ENCODE measurements at regions not wholly inside any gene's neighbourhood (a gene's known extent, or its start where the extent isn't known, plus 50 kb on each side); places are given as distances from the start of the nearest gene placed in this dataset.

DNA sequence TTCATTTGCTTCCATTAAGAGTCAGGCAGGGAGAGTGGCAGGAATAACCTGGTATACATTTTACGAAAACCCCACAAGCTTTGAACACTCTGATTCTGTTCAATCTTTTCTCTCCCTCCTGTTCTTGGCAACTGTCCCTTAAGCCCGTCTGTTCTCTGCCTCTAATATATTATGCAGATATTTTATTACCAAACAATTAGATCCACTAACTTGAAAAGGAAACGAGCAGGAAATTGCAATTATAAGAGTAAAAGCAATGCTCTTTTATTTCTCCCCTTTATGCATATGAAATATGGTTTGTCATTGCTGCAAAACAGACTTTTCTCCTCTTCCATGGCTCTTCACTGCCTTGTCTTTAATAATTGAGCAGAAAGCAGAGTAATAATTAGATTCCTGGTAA, 149.1 kb upstream of the CELF4 start:
- no peak for DNase-seq (ENCODE audit: low read depth, low spot score)

DNA sequence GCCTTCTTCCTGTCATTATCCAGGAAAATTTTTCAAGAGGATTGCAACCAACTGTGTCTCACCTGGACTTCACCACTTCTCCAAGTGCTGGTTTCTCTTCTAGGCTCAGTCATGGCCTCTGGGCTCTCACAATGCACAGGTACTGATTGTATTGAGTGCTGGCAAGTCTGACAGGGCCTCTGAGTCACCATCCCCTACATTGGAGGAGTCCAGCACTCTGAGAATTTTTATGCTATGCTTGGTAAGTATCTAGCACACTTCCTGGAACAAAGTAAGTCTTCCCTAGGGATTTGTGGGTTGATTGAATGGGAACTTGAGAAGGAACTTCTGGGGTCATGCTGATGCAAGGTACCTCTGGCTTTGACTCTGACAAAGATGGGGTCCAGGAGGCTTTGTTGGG, 147.2 kb upstream of the CELF4 start:
- no peak for DNase-seq (ENCODE audit: low read depth, low spot score)

DNA sequence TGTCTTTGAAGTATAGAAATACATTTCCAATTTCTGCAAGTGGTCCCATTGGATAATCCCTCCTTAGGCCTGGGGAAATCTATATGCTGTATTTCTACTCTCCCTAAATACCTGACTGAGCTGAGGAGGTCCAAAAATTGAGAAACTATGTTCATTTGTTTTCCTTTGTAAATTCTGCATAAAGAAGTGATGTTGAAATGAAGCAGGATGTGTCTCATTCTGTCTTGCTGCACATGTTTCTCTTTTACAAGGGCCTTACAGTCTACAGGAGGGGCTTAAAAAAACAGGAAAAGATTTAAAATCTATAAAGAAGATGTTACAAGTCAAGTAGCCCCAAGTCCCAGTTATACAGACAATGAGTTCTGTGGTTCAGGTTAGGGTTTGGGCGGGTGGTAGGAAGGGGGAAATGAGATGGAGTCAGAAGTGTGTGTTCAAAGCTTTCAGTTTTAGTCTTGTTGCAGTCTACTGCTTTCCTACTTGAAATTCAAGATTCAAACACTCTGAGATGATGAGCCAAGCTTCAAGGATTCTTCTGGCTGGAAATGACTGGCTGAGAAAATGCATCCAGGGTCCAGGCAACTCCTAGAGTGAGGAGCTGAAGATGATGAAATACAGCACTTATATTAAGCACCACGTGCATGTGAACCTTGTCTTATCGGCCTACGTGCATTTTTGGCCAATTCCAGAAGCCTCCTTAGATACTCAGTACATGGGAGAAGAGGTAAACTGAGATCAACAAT, 146.3 kb upstream of the CELF4 start:
- no peak for DNase-seq (ENCODE audit: low read depth, low spot score)

DNA sequence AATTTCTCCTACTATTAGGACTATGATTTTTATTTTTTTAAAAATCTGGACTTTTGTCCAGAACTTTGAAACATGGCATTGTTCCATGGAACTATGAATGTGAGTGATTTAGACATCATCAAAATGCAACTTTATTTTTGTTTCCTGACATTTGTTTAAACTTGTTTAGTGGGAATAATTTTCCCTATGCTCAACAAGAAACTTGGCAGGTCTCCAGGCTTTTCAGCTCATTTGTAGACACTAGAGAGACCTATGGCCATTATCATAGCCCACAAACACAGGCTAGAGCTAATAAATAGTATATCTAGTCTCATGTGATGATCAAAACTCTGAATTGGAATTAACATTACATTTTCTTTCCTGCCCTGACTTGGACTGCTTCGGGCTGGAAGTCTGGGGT, 145.1 kb upstream of the CELF4 start:
- DNase-seq (ENCODE audit: low read depth, low spot score): no peak

DNA sequence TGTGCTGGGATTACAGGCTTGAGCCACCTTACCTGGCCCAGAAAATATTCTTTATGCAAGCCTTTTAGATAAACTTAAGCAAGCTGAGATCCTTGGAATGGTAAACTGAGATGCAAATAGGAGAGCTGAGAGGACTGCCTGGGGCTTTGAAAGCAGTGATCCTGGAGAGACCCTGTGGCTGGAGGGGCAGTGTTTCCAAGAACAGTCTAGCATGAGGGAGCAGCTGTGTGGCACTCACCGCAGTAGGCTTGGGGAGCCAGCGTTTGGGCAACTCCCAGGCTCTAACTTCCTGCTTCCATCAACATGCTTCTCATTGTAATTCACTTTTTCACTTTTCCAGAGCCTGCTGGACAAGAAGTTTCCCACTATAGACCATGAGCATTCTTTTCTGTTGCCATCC, 144.1 kb upstream of the CELF4 start:
- DNase-seq (ENCODE audit: low read depth, low spot score): no peak

DNA sequence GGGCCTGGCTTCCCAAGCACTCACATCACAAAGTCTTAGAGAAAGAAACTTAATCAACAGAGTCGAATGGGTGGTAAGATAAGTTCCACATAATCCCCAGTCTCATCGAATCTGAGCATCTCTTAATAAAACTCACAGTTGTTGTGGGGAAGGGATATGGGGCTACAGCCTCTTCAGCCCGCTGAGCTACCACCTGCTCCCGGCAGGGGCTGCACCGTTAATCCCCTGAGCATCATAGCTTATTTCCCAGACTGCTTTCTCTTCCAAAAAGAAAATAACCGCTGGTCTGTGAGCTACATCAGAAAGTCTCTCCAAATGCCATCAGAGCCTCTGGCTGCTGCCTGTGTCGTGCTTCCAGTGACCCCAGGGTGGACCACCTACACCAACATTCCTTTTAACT, 139.4 kb upstream of the CELF4 start:
- no peak for DNase-seq (ENCODE audit: low read depth, low spot score)

DNA sequence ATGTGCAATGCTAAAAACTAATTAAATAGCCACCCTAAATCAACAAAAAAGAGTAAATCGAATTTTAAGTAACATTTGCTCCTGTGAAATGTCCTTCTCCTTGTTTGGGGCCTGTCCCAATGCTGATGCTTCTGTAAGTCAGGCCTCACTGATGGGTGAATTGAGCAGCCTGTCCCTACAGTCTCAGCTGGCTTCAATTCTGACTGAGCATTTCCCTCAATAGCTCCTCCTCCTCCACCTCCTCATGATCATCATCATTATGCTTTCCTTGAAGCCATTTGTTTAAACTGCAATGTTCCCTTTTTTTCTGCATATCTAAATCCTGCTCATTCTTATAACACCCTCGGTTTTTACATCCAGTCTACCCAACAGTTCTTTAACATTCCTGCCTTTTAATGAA, 137.2 kb upstream of the CELF4 start:
- no peak for DNase-seq (ENCODE audit: low read depth, low spot score)

DNA sequence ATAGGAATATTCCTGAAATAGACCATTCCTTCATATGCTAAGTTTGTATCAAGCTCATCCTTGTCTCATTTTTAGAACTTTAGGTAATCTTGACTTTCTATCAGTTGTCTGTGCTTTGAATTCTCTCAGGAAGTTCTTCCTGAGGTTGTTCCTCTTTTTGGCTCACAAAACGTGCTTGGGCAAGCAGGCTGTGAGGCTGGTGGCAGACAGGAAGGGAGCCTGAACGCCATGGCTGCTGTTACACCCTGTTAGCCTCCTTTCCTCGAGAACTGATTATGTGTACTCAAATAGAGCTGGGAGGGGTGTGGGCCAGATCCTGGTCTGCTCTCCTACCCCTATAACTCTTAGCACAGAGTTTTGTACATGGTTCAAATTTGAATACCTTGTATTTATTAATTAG, 136.4 kb upstream of the CELF4 start:
- DNase-seq (ENCODE audit: low read depth, low spot score): no peak

DNA sequence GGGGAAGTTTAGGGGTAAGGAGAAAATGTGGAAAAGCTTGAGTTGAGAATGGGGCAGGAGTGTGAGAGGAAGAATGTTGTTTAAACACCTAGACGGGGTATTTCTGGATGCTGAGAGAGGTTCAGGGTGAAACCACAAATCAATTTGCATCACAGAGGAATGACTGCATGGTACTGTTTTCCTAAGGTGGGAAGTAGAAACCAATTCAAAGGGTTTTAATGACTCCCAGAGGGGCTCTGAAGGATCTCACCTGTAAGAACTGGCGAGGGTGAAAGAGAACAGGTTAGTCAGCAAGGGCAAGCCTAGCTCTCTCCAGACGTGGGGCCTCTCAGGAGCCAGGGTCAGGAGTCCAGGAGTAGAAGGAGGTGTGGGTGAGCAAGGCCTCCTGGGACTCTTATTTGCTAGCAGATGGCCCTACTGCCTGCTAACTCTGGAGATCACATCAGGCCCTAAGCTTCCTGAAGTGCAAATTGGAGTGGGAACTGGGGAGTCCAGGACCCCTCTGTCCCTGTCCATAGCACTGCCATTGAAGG, 133.0 kb upstream of the CELF4 start:
- DNase-seq (ENCODE audit: low read depth, low spot score): peak; percentile 54

DNA sequence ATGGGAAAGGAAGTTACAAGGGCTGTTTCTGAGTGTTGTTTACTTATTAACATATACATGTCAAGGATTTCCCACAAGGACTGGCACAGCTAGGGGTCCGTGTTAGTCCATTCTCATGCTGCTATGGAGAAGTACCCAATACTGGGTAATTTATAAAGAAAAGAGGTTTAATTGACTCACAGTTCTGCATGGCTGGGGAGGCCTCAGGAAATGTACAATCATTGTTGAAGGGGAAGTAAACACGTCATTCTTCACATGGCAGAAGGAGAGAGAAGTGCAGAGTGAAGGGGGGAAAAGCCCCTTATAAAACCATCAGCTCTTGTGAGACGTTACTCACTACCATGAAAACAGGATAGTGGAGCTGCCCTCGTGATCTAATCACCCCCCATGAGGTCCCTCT, 128.9 kb upstream of the CELF4 start:
- no peak for DNase-seq (ENCODE audit: low read depth, low spot score)

DNA sequence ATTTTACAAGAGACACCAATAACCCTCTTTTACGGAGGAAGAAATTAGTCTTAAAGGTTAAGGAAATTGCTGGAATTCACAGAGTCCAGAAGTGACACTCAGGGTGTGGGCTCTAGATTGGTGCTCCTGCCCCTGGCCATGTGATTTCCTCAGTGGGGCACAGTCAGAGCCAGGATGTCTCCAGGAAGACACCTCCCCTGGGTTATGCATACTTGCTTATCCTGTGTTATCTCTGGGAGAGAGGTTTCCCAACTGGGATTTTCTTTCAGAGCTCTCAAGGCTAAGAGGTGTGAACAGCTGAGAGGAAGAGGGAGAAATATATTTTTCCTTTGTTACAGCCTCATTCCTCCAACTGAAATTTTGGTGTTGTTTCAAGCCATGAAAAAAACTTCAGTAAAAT, 125.6 kb upstream of the CELF4 start:
- DNase-seq (ENCODE audit: low read depth, low spot score): no peak

DNA sequence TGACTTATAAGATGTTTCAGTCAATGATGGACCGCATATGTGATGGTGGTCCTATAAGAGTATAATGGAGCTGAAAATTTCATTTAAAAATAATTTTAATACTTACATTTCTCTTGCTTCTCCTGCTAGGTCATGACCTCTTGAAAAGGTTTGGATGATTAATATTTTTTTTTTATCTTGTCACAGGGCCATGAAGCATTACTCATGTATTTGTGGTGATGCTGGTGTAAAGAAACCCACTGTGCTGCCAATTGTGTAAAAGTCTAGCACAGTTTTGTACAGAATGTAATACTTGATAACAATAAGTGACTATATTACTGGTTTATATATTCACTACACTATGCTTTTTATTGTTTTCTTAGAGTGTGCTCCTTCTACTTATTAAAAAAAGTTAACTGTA, 124.2 kb upstream of the CELF4 start:
- DNase-seq (ENCODE audit: low read depth, low spot score): no peak

DNA sequence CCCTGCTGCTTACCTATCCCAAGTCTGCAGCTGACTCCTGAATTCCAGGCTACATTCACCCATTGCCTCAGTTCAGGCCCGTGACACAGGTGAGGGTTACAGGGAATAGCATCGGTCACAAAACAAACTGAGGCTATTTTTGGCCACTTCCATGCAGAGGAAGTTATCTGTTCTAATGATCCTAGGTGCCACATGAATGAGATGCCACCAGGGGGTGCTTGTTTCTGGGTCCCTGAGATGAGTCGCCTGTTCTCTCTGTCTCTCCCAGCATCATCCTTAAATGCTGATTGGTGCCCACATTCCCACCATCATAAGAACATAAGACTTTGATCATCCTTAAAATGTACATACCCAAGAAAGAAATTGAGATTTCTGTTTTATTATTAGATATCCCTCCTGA, 119.0 kb upstream of the CELF4 start:
- DNase-seq (ENCODE audit: low read depth, low spot score): no peak

DNA sequence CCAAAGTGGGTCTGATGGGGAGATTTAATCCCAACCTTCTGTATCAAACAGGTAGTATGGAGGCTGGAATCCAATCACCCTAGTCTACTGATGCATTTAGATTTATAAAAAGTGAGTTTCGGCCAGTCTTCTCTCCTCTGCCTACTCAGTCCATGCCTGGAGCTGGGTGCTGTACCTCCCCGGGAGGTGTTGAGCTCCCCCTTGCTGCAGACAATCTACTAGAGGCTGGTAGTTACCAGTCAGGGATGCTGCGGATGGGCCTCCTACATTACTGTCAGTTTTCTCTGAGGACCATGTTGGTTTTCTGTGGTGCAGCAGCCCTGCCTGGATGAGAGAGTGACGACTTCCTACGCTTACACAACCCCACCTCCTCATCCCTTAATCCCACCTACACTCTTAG, 118.6 kb upstream of the CELF4 start:
- no peak for DNase-seq (ENCODE audit: low read depth, low spot score)

DNA sequence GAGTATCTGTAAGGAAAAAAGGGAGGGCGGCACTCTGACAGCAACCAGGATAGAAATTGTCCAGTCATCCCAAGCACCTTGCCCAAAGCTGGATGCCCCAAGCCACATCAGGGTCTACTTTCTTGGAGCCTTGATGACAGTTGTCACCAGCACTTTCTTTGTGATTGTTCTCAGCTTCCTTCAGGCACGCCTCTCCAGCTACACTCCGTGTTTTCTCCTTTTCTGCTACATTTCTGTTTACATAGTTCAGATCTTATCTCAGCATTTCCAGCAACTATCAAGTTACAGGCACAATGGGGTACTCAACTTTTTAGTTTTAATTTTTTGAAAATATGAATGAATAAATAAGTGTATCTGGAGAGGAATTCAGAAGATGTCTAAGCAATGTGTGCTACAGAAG, 115.3 kb upstream of the CELF4 start:
- no peak for DNase-seq (ENCODE audit: low read depth, low spot score)

DNA sequence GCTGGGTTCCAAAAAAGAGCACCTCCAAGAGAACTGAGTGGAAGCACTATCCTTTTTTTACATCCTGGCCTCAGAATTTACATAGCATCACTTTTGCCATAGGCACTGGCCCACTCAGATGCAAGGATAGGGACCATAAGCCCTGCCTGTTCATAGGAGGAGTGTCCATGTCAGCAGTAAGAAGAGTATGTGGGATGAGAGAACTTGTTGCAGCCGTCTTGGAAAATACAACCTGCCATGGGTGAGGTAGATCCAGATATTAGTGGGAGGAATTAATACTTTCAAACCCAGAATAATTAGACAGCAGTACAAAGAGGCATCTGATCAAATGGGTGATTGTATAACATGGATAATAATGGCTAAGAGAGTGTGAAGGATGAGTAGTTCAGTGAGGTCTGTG, 110.7 kb upstream of the CELF4 start:
- no peak for DNase-seq (ENCODE audit: low read depth, low spot score)

DNA sequence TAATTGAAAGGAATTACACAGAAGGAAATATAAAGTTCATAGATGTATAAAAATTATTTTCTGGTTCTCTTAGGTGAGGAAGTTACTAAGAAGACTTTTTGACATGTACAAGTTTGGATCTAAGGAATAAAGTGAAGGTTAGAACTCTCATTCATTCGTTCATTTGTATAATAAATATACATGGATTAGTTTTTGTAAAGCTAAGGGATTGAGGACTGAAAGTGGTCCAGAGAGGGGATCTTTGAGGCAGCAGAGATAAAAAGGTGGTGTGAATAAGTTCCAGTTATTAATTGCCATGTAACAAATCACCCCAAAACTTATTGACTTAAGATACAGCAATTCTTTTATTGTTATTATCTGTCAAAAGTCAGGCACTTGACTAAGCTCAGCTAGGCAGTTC, 110.1 kb upstream of the CELF4 start:
- no peak for DNase-seq (ENCODE audit: low read depth, low spot score)

DNA sequence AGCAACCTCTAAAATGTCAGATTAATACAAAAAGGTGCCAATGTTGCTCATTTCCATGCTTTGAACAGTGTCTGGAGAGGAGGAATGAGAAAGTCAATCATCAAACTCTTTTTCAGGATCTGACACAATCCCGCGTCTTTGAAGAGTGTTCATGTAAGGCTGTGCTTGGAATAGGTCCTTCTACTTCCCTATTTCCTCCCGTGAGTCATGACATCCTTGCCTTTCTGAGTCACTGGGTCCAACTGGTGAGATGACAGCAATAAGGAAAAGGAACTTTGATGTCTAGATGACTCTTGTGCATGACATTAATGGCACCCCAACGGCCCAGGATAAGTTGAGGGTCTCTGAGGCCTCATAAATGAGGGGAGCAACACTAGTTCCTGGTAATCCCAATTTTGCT, 109.0 kb upstream of the CELF4 start:
- DNase-seq (ENCODE audit: low read depth, low spot score): no peak

DNA sequence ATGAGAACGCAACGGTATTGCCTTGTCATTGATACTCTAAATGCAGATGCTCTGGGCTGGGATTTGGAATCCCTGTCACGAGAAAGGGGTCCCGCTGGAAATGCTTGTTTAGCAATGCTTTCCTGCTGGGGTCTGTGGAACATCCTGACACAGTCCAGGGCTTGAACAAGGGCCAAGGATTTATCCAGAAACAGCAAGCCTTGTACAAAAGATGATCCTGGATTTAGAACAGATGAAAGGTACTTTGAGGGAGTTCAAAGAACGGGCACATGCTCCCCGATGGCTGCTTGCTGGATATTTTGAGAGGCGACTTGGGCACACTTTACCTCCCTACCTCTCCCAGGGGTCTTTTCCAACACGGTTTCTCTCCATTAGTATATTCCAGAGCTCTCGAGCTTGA, 108.1 kb upstream of the CELF4 start:
- DNase-seq (ENCODE audit: low read depth, low spot score): no peak

DNA sequence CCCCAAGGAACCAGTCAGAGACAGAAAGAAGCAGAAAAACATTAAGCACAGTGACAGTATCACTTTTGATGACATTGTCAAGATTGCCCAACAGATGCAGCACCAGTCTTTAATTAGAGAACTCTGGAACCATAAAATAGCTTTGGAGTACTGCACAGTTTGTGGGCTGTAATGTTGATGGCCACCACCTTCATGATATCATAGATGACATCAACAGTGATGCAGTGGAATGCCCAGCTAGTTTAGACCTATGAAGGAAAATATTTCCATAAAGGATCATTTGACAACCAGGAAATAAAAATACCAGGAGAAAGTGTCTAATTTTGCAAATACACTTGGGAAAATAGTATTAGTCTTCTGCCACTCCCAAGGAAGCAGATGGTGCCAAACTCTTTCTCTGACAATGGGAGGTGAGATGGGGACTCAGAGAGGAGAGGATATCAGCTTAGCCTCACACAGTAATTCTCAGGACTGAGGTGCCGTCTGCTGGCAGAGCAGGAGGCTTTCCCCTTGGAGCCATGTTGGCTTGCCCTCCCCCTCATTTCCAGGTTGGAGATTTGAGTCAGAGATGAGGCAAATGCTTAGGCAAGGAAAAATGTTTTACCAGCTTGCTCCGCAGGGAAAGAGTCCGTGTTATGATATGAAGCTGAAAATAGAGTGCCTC, 107.5 kb upstream of the CELF4 start:
- no peak for DNase-seq (ENCODE audit: low read depth, low spot score)

DNA sequence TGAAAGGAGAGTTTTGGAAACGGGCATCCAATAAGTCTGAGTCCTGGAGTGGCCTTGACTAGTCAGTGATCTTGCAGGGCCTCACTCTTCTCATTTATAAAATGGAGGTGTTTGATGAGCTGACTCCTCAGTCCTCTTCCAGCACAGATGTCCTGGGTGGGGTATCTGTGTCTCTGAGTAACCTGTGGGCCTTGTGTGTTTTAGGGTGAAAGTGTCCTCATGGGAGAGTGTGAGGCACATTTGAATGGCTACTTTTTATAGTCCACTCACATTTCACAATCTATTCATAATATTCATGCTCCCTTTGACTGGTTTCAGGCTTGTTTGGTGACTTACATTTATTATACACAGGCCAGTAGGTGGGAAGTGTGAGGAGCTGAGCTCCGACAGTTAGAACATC, 106.4 kb upstream of the CELF4 start:
- no peak for DNase-seq (ENCODE audit: low read depth, low spot score)

DNA sequence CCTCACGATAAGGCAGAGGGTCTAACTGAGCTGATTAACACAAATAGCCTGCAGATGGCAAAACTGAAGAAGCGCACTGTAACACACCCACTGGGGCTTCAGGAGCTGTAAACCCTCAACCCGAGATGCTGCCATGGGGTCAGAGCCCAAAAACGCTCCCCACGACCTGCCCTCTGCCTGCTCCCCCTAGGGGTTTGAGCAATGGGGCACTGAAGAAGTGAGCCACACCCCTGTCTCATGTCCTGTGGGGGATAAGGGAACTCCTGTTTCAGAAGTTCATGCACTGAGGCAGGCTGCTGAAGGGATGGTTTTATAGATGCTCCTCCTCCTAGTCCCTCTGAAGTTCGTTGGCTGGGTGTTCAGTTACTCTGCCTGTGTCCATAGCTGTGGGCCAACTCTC, 105.9 kb upstream of the CELF4 start:
- DNase-seq (ENCODE audit: low read depth, low spot score): no peak

DNA sequence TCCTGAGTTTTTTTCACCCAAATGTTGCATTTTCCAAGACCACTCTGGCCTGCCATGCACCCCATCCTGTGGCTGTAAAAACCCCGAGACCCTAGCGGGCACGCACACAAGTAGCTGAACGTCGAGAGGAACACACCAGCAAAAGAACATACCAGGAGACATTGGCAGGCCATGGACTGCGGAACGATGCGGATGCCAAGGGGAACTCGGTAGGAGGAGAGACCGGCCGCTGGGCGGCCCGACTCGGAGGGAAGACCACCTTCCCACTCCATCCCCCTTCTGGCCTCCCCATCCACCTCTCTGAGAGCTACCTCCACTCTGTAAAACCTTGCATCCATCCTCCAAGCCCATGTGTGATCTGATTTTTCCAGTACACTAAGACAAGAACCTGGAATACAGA, 105.5 kb upstream of the CELF4 start:
- DNase-seq (ENCODE audit: low read depth, low spot score): no peak

All from iPS DF 19.7 (cell line).